HCT116 (cell line): ENCODE measurements at regions not wholly inside any gene's neighbourhood (a gene's known extent, or its start where the extent isn't known, plus 50 kb on each side); places are given as distances from the start of the nearest gene placed in this dataset.

Experiments
- ATAC-seq: fragments of 200-7000 bp; cut with Tn5 transposase; 2 replicates; pipeline ENCODE4 v1.9.1; 2020; ENCODE audit warnings: mild to moderate bottlenecking, moderate library complexity
- BruUV-seq: library from RNA; stranded (reverse); fragments of 400-500 nt; replicated peaks from 2 replicates; lab custom pipeline; 2021; lab: Mats Ljungman, UMichigan
- CTCF ChIA-PET: fragments of 300-600 bp; sonication (Branson Sonifier 250); formaldehyde crosslinking; loops from one replicate; lab custom pipeline; 2021; ENCODE audit warnings: antibody characterized with exemption; lab: Charles Lee
- POLR2A ChIA-PET: fragments of 300-600, 350-600 bp; sonication (Branson Sonifier 250); formaldehyde crosslinking; loops from one replicate; lab custom pipeline; 2021; ENCODE audit warnings: antibody characterized with exemption; lab: Charles Lee
- RAD21 ChIA-PET, 2 experiments: fragments of 300-600 bp; sonication (Branson Sonifier 250); formaldehyde crosslinking; loops; one replicate each; lab custom pipeline; 2023; ENCODE audit warnings: low total read pairs in 2 of 2; ENCODE audit not compliant: uncharacterized antibody in 2 of 2, unreplicated experiment in 2 of 2, low non-redundant PET in 1 of 2; lab: Charles Lee
- DNase-seq: peaks from one replicate; pipeline ENCODE4 v3.0.0-alpha.2; 2010; ENCODE audit warnings: low read depth, low spot score
- H2AFZ ChIP-seq: fragments of 200-600 bp; shearing (Covaris generic), sonication (generic); 2 replicates; pipeline ENCODE4 v1.6.1; 2017; ENCODE audit warnings: low read depth, mixed run types, mixed read lengths, antibody characterized with exemption, low read length; ENCODE audit not compliant: poor library complexity, severe bottlenecking
- H3K27ac ChIP-seq: 2 replicates; pipeline ENCODE4 v1.5.1; 2012; ENCODE audit warnings: low read depth, low read length
- H3K27me3 ChIP-seq: fragments of 200-600 bp; sonication (generic); 2 replicates; pipeline ENCODE4 v1.6.1; 2016; ENCODE audit warnings: mixed run types, low read length, mixed read lengths; ENCODE audit not compliant: insufficient read depth
- H3K36me3 ChIP-seq, 2 experiments: fragments of 200-500 bp in 1 of 2; fragments of 200-600 bp in 1 of 2; sonication (Bioruptor generic) in 1 of 2; sonication (generic) in 1 of 2; 2 replicates each; pipeline versions ENCODE4 v1.5.1 to v1.6.1; 2014 to 2016; ENCODE audit warnings: low read length in 2 of 2, inconsistent platforms in 1 of 2, mixed read lengths in 1 of 2, mixed run types in 1 of 2; ENCODE audit not compliant: insufficient read depth in 2 of 2, control insufficient read depth in 1 of 2
- H3K4me1 ChIP-seq, 2 experiments: fragments of 200-600 bp in 1 of 2; sonication (generic) in 1 of 2; 2 replicates each; pipeline versions ENCODE4 v1.5.1 to v1.6.1; 2012 to 2017; ENCODE audit warnings: low read length in 2 of 2, inconsistent platforms in 1 of 2, mild to moderate bottlenecking in 1 of 2, mixed read lengths in 1 of 2, mixed run types in 1 of 2, moderate library complexity in 1 of 2; ENCODE audit not compliant: insufficient read depth in 2 of 2, control insufficient read depth in 1 of 2
- H3K4me2 ChIP-seq: fragments of 200-600 bp; sonication (generic); 2 replicates; pipeline ENCODE4 v1.6.1; 2017; ENCODE audit warnings: mixed run types, low read length, mixed read lengths
- H3K4me3 ChIP-seq, 2 experiments: fragments of 200-600 bp in 1 of 2; sonication (generic) in 1 of 2; replicated peaks in 1 of 2; 2 replicates each; pipeline ENCODE4 v1.5.1; 2011 to 2016; ENCODE audit warnings: low read length in 2 of 2, control low read depth in 1 of 2, low read depth in 1 of 2, mild to moderate bottlenecking in 1 of 2, mixed read lengths in 1 of 2, mixed run types in 1 of 2
- H3K79me2 ChIP-seq: fragments of 200-600 bp; sonication (generic); 2 replicates; pipeline ENCODE4 v1.6.1; 2017; ENCODE audit warnings: mild to moderate bottlenecking, mixed run types, low read length, moderate library complexity, mixed read lengths; ENCODE audit not compliant: insufficient read depth
- H3K9ac ChIP-seq: fragments of 200-600 bp; sonication (generic); 2 replicates; pipeline ENCODE4 v1.6.1; 2016; ENCODE audit warnings: low read length, mixed read lengths
- H3K9me2 ChIP-seq: fragments of 200-600 bp; sonication (generic), shearing (Covaris generic); 2 replicates; pipeline ENCODE4 v1.6.1; 2017; ENCODE audit warnings: mixed run types, mild to moderate bottlenecking, moderate library complexity; ENCODE audit not compliant: insufficient read depth
- H3K9me3 ChIP-seq, 2 experiments: fragments of 200-500 bp in 1 of 2; fragments of 200-600 bp in 1 of 2; sonication (Bioruptor generic) in 1 of 2; sonication (generic) in 1 of 2; 2 replicates each; pipeline ENCODE4 v1.6.1; 2014 to 2017; ENCODE audit warnings: low read length in 2 of 2, mixed read lengths in 2 of 2, inconsistent platforms in 1 of 2, low read depth in 1 of 2, mild to moderate bottlenecking in 1 of 2, mixed run types in 1 of 2, moderate library complexity in 1 of 2; ENCODE audit not compliant: control insufficient read depth in 1 of 2, insufficient read depth in 1 of 2
- H4K20me1 ChIP-seq: fragments of 200-600 bp; sonication (generic), shearing (Covaris generic); 2 replicates; pipeline ENCODE4 v1.6.1; 2017; ENCODE audit warnings: mixed run types, mild to moderate bottlenecking, moderate library complexity; ENCODE audit not compliant: insufficient read depth
- CEBPB ChIP-seq: IDR thresholded peaks from 2 replicates; pipeline ENCODE4 v1.6.1; 2012; ENCODE audit warnings: low read depth
- EZH2 ChIP-seq: fragments of 200-600 bp; sonication (generic); IDR thresholded peaks from 2 replicates; pipeline ENCODE4 v1.6.1; 2017; ENCODE audit warnings: antibody characterized with exemption, mixed run types
- POLR2A ChIP-seq: IDR thresholded peaks from 2 replicates; pipeline ENCODE4 v1.7.0; 2011; ENCODE audit warnings: borderline replicate concordance; ENCODE audit not compliant: insufficient read depth, insufficient read length; ENCODE audit errors: extremely low read depth
- TCF7L2 ChIP-seq: IDR thresholded peaks from 2 replicates; pipeline ENCODE4 v1.7.0; 2011; ENCODE audit warnings: borderline replicate concordance, inconsistent platforms; ENCODE audit not compliant: insufficient read depth, insufficient read length; ENCODE audit errors: extremely low read depth
- ZNF274 ChIP-seq: fragments of 200-500 bp; sonication (Bioruptor generic); IDR thresholded peaks from 2 replicates; pipeline ENCODE4 v1.6.1; 2014; ENCODE audit warnings: mild to moderate bottlenecking, low read depth, low read length, inconsistent platforms
- intact Hi-C: fragments of 100-400 bp; cut with micrococcal nuclease; formaldehyde crosslinking; loops from 2 replicates; pipeline ENCODE4 v1.10.0; 2022
- TF ChIP-seq, protein P1 (sequence below): IDR thresholded peaks from 2 replicates; pipeline ENCODE4 v1.6.1; 2012
- TF ChIP-seq, protein P2 (sequence below), 3 experiments: fragments of 200-600 bp in 1 of 3; sonication (generic) in 1 of 3; IDR thresholded peaks in 2 of 3; conservative IDR thresholded peaks in 1 of 3; 2 replicates each; pipeline ENCODE4 v1.5.1; 2012 to 2017; ENCODE audit warnings: low read depth in 2 of 3, low read length in 2 of 3, antibody characterized with exemption in 1 of 3, borderline replicate concordance in 1 of 3, control low read depth in 1 of 3, mild to moderate bottlenecking in 1 of 3, mixed read lengths in 1 of 3, mixed run types in 1 of 3, moderate library complexity in 1 of 3; ENCODE audit not compliant: insufficient read depth in 1 of 3

DNA sequence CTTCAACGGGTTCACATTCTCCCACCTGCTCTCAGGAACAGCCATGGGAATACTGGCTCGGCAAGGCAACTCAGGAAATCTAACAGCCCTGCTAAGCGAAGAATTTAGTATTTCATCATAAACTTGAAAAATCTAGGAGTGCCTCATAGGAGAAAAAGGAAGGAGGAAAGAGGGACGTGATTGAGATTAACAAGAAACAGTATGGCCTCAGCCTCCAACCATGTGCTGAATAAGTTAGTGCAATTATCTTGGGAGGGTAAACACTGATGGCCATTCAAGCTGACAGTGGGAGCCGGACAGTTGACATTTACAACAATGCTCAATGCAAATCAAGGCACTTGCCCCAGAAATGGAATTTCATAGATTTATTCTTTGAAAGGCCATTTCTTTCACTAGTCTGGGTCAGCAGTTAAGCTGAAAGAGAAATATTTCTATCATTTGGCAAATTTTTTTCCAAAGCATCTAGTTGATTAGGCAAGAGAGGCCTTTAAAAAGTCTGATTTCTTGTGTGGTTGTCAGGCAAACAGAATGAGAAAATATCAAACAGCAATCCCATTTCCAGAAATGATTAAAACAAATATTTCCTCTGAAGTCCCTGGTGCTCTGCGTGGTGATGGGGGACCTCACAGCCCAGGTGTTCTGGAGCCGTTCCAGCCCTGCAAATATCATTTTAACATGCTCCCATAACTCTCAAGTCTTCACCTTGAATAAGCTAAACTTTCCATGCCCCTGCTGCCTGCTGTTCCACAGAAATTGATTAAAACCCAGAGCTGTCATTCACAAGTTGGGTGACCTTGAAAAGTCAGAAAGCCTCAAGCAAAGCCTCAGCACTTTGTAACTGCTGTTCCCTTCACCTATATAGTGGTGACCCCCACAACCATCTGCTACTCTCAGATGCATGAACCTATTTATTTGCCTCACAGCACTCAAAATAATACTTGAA lies 121.6 kb downstream of the PHLDA1 start:
- intact Hi-C loops = no loop called here
- CTCF ChIA-PET = no interaction called here
- H3K4me2 ChIP-seq = 0 out of 2 replicates have a peak overlapping the region, but pooled peaks have one; percentile 49
- TF ChIP-seq ZNF274 (no peak), EZH2 (no peak), POLR2A (no peak), TCF7L2 (peak; percentile 28), CEBPB (no peak)
- TF ChIP-seq, protein P1, sequence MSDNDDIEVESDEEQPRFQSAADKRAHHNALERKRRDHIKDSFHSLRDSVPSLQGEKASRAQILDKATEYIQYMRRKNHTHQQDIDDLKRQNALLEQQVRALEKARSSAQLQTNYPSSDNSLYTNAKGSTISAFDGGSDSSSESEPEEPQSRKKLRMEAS = no peak
- TF ChIP-seq, protein P2, sequence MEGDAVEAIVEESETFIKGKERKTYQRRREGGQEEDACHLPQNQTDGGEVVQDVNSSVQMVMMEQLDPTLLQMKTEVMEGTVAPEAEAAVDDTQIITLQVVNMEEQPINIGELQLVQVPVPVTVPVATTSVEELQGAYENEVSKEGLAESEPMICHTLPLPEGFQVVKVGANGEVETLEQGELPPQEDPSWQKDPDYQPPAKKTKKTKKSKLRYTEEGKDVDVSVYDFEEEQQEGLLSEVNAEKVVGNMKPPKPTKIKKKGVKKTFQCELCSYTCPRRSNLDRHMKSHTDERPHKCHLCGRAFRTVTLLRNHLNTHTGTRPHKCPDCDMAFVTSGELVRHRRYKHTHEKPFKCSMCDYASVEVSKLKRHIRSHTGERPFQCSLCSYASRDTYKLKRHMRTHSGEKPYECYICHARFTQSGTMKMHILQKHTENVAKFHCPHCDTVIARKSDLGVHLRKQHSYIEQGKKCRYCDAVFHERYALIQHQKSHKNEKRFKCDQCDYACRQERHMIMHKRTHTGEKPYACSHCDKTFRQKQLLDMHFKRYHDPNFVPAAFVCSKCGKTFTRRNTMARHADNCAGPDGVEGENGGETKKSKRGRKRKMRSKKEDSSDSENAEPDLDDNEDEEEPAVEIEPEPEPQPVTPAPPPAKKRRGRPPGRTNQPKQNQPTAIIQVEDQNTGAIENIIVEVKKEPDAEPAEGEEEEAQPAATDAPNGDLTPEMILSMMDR (IDR thresholded peaks at IDR 0.05 in 2 of 3, conservative IDR thresholded peaks at IDR 0.05 in 1 of 3; ENCODE audit: borderline replicate concordance in 1 of 3, insufficient read depth in 1 of 3, low read depth in 2 of 3, low read length in 2 of 3) = no peak
- TF ChIP-seq, all 23 proteins: peak for 1
- no TSS peak for BruUV-seq
- DNase-seq = no peak
- Histone ChIP-seq H3K27ac (peak overlapping the region; percentile 93), H3K36me3 (no peaks in the 10 kb centered on the region), H3K79me2 (no peaks in the 10 kb centered on the region), H3K27me3 (no peaks in the 10 kb centered on the region), H4K20me1 (no peaks in the 10 kb centered on the region), H3K9ac (peak overlapping the region; percentile 25), H3K9me3 (no peaks in the 10 kb centered on the region), H3K4me3 (no peak overlapping the region), H2AFZ (no peak overlapping the region), H3K9me2 (no peaks in the 10 kb centered on the region), H3K4me1 (peaks cover 36 to 63% of the 10 kb centered on the region in 2 experiments)
- ATAC-seq = no peak
- ChIA-PET RAD21 (no interaction called here), POLR2A (no interaction called here)
